ENCODE measurements at regions not wholly inside any gene's neighbourhood (a gene's known extent, or its start where the extent isn't known, plus 50 kb on each side); places are given as distances from the start of the nearest gene placed in this dataset.

- DNase-seq: no peak
These were observed 218.5 kb upstream of the LNX1 start for GRCh38 chr4:53809816-53810215.

GRCh38 chr4:53805291-53805690 lies 214.0 kb upstream of the LNX1 start:
- DNase-seq: no peak

GRCh38 chr4:53804719-53805118 lies 213.4 kb upstream of the LNX1 start:
- no peak for DNase-seq

GRCh38 chr4:53802500-53802899 lies 211.2 kb upstream of the LNX1 start:
- no peak for DNase-seq

GRCh38 chr4:53801373-53801772 lies 210.1 kb upstream of the LNX1 start:
- no peak for DNase-seq

- no peak for DNase-seq
These were observed 209.5 kb upstream of the LNX1 start for GRCh38 chr4:53800741-53801140.

GRCh38 chr4:53793096-53793495 lies 201.8 kb upstream of the LNX1 start:
- DNase-seq: no peak

GRCh38 chr4:53790286-53790685 lies 199.0 kb upstream of the LNX1 start:
- no peak for DNase-seq

GRCh38 chr4:53788621-53789020 lies 197.3 kb upstream of the LNX1 start:
- no peak for DNase-seq

GRCh38 chr4:53788011-53788410 lies 196.7 kb upstream of the LNX1 start:
- peak; percentile 87 for DNase-seq

GRCh38 chr4:53786632-53787031 lies 195.3 kb upstream of the LNX1 start:
- peak; percentile 74 for DNase-seq

GRCh38 chr4:53785996-53786395 lies 194.7 kb upstream of the LNX1 start:
- no peak for DNase-seq

GRCh38 chr4:53784112-53784511 lies 192.8 kb upstream of the LNX1 start:
- DNase-seq: no peak

GRCh38 chr4:53783208-53783859 lies 192.0 kb upstream of the LNX1 start:
- DNase-seq: no peak

GRCh38 chr4:53782458-53782845 lies 191.2 kb upstream of the LNX1 start:
- peak; percentile 66 for DNase-seq

GRCh38 chr4:53781629-53782457 lies 190.6 kb upstream of the LNX1 start:
- peak; percentile 85 for DNase-seq

GRCh38 chr4:53780736-53781400 lies 189.6 kb upstream of the LNX1 start:
- no peak for DNase-seq

- DNase-seq: no peak
These were observed 187.7 kb upstream of the LNX1 start for GRCh38 chr4:53779025-53779424.

- DNase-seq: no peak
These were observed 186.9 kb upstream of the LNX1 start for GRCh38 chr4:53778155-53778554.

- DNase-seq: no peak
These were observed 186.1 kb upstream of the LNX1 start for GRCh38 chr4:53777244-53777984.

GRCh38 chr4:53776141-53776540 lies 184.9 kb upstream of the LNX1 start:
- DNase-seq: no peak

- no peak for DNase-seq
These were observed 184.1 kb upstream of the LNX1 start for GRCh38 chr4:53775381-53775780.

- no peak for DNase-seq
These were observed 180.0 kb upstream of the LNX1 start for GRCh38 chr4:53771326-53771725.
